Ovary (tissue), 3 donors: ENCODE measurements at regions not wholly inside any gene's neighbourhood (a gene's known extent, or its start where the extent isn't known, plus 50 kb on each side); places are given as distances from the start of the nearest gene placed in this dataset.

Experiments
- CTCF ChIP-seq, 3 donors: fragments of 450-650 bp in 2 of 3; fragments of 200-600 bp in 1 of 3; IDR thresholded peaks; one replicate each; pipeline versions ENCODE4 v1.5.1 to v1.8.0; 2016 to 2022; ENCODE audit warnings: antibody characterized with exemption in 3 of 3, mild to moderate bottlenecking in 1 of 3
- POLR2A ChIP-seq: fragments of 450-650 bp; IDR thresholded peaks from one replicate; pipeline ENCODE4 v1.6.1; 2017; ENCODE audit warnings: antibody characterized with exemption, mild to moderate bottlenecking, moderate library complexity
- donor health status: DM: no; HTN: no; CAD: no.

- TF ChIP-seq CTCF (IDR thresholded peaks at IDR 0.05) (no peak), POLR2A (no peak)
These were observed 92.5 kb upstream of the STOX2 start for GRCh38 chr4:183812567-183812966.
